Chondrocyte (in vitro differentiated cells): ENCODE measurements at regions not wholly inside any gene's neighbourhood (a gene's known extent, or its start where the extent isn't known, plus 50 kb on each side); places are given as distances from the start of the nearest gene placed in this dataset.

Source experiments
- DNase-seq: peaks from one replicate; pipeline ENCODE4 v3.0.0; 2021; ENCODE audit warnings: mixed read lengths, low spot score
- H3K27ac Mint-ChIP-seq: one replicate; pipeline ENCODE4 v1.8.0; 2021; ENCODE audit warnings: mild to moderate bottlenecking, moderate library complexity, mixed read lengths; ENCODE audit not compliant: unreplicated experiment
- H3K27me3 Mint-ChIP-seq: 2 replicates; pipeline ENCODE4 v1.8.0; 2021; ENCODE audit warnings: low read depth, mixed read lengths
- H3K36me3 Mint-ChIP-seq: 2 replicates; pipeline ENCODE4 v1.8.0; 2021; ENCODE audit warnings: low read depth, mixed read lengths
- H3K4me1 Mint-ChIP-seq: 2 replicates; pipeline ENCODE4 v1.8.0; 2021; ENCODE audit warnings: low read depth, mild to moderate bottlenecking, mixed read lengths
- H3K4me3 Mint-ChIP-seq: one replicate; pipeline ENCODE4 v1.8.0; 2021; ENCODE audit warnings: mild to moderate bottlenecking, moderate library complexity, mixed read lengths; ENCODE audit not compliant: unreplicated experiment
- H3K9me3 Mint-ChIP-seq: 2 replicates; pipeline ENCODE4 v1.8.0; 2021; ENCODE audit warnings: low read depth, mixed read lengths
- CTCF ChIP-seq: fragments of 200-600 bp; sonication (generic); IDR thresholded peaks from 2 replicates; pipeline ENCODE4 v1.5.0; 2021; ENCODE audit warnings: antibody characterized with exemption, mild to moderate bottlenecking, moderate library complexity

- no peak for TF ChIP-seq CTCF
Measured at GRCh38 chr4:148964456-148964855, 522.2 kb upstream of the NR3C2 start.

GRCh38 chr4:148962539-148963290, 520.5 kb upstream of the NR3C2 start:
- DNase-seq: no peak
- no peak overlapping the region for H3K27ac Mint-ChIP-seq
- peaks cover 7% of the 10 kb centered on the region for H3K4me1 Mint-ChIP-seq
- no peak overlapping the region for H3K4me3 Mint-ChIP-seq
- H3K27me3 Mint-ChIP-seq: peaks cover 10% of the 10 kb centered on the region
- no peaks in the 10 kb centered on the region for H3K36me3 Mint-ChIP-seq
- no peaks in the 10 kb centered on the region for H3K9me3 Mint-ChIP-seq
- TF ChIP-seq CTCF: no peak

More at GRCh38 chr4:148964456-148964855, 522.2 kb upstream of the NR3C2 start:
- Mint-ChIP-seq H3K9me3 (no peaks in the 10 kb centered on the region), H3K27me3 (peaks cover 12% of the 10 kb centered on the region), H3K4me1 (peaks cover 7% of the 10 kb centered on the region), H3K4me3 (no peak overlapping the region), H3K36me3 (no peaks in the 10 kb centered on the region), H3K27ac (no peak overlapping the region)
- DNase-seq: no peak

GRCh38 chr4:148961526-148961925, 519.3 kb upstream of the NR3C2 start:
- Mint-ChIP-seq H3K4me3 (no peak overlapping the region), H3K4me1 (peaks cover 7% of the 10 kb centered on the region), H3K27me3 (peaks cover 10% of the 10 kb centered on the region), H3K27ac (no peak overlapping the region), H3K36me3 (no peaks in the 10 kb centered on the region), H3K9me3 (no peaks in the 10 kb centered on the region)
- no peak for TF ChIP-seq CTCF
- DNase-seq: no peak

GRCh38 chr4:148958317-148958716, 516.1 kb upstream of the NR3C2 start:
- H3K4me3 Mint-ChIP-seq: no peak overlapping the region
- H3K27ac Mint-ChIP-seq: no peak overlapping the region
- no peaks in the 10 kb centered on the region for H3K36me3 Mint-ChIP-seq
- H3K9me3 Mint-ChIP-seq: no peaks in the 10 kb centered on the region
- no peaks in the 10 kb centered on the region for H3K27me3 Mint-ChIP-seq
- H3K4me1 Mint-ChIP-seq: peaks cover 12% of the 10 kb centered on the region
- no peak for TF ChIP-seq CTCF
- DNase-seq: no peak

- no peak for TF ChIP-seq CTCF
- DNase-seq: no peak
- Mint-ChIP-seq H3K9me3 (no peaks in the 10 kb centered on the region), H3K27me3 (no peaks in the 10 kb centered on the region), H3K4me1 (peaks cover 5% of the 10 kb centered on the region), H3K27ac (no peak overlapping the region), H3K36me3 (no peaks in the 10 kb centered on the region), H3K4me3 (no peak overlapping the region)
Measured at GRCh38 chr4:148955564-148956297, 513.5 kb upstream of the NR3C2 start.
